GM19239 (cell line): ENCODE measurements at regions not wholly inside any gene's neighbourhood (a gene's known extent, or its start where the extent isn't known, plus 50 kb on each side); places are given as distances from the start of the nearest gene placed in this dataset.
A peak's percentile ranks its signal among the peaks of the same experiment; 100 is the strongest.
"Not testable (repeated sequence)": the region's sequence is repeated elsewhere in the genome, so short reads cannot be mapped to it uniquely, and the experiment has no call there.

Experiments used
- DNase-seq: peaks from one replicate; pipeline ENCODE4 v3.0.0; 2011; ENCODE audit warnings: low spot score; ENCODE audit not compliant: insufficient read length
- FAIRE-seq: peaks from 2 replicates; lab custom pipeline; 2011; peaks lifted over from hg19 to GRCh38; lab: Jason Lieb, UNC

DNA sequence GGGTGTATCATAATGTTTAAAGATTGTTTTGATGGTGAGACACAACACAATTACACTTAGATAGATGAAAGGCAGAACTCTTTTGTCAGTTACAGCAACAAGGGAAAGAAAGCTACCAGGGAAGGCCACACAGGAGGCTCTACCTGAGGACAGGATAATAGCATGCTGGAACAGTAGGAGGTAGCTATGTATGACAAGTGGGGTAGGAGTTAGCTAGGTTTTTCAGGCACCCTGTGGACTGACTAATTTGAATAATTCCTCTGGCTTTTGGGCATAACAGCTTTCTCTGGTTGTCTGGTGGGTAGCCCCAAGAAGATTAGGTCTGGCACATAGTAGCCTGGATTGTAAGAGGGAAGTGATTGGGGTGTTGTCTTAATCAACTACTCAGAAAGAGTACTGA, 475.4 kb upstream of the CHORDC1 start:
- DNase-seq (no peak), FAIRE-seq (no peak)

GRCh38 chr11:90675496-90675895, 452.6 kb upstream of the CHORDC1 start:
- not testable (repeated sequence) for DNase-seq, FAIRE-seq

DNA sequence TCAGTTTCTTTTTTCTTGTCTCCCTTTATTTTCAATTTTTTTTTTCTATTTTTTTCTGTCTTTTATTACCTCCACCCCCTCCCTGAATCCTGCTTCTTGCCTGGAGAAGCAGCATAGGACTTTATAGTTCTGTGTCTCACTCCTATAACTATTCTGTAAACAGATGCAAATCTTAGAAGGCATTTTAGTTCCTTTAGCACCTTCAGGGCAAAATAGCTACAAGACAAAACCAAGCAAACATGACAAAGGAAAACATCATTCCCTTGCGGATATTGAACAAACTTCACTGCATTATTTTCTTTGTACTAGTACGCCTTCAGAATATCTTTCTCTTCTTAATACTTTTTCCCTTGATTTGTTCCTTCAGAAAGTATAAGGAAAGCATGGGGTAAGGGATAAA, 446.2 kb upstream of the CHORDC1 start:
- DNase-seq (no peak), FAIRE-seq (no peak)

- FAIRE-seq (no peak), DNase-seq (no peak)
Measured at GRCh38 chr11:90668502-90668901, 445.7 kb upstream of the CHORDC1 start.

- DNase-seq (peak; percentile 1), FAIRE-seq (no peak)
Measured at GRCh38 chr11:90661233-90661632, 438.4 kb upstream of the CHORDC1 start.

GRCh38 chr11:90656171-90656570, 433.3 kb upstream of the CHORDC1 start:
- DNase-seq (no peak), FAIRE-seq (no peak)

DNA sequence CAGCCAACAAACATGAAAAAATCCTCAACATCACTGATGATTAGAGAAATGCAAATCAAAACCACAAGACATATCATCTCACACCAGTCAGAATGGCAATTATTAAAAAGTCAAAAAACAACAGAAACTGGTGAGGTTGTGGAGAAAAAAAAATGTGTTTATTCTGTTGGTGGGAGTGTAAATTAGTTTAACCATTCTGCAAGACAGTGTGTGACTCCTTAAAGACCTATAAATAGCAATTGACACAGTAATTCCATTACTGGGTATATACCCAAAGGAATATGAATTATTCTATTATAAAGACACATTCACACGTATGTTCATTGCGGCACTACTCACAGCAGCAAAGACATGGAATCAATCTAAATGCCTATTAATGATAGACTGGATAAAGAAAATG, 427.3 kb upstream of the CHORDC1 start:
- DNase-seq = no peak
- no peak for FAIRE-seq

- FAIRE-seq = no peak
- DNase-seq = no peak
Measured at GRCh38 chr11:90646706-90647105, 423.9 kb upstream of the CHORDC1 start.

- DNase-seq (no peak), FAIRE-seq (no peak)
Measured at GRCh38 chr11:90646266-90646665, 423.4 kb upstream of the CHORDC1 start.

DNA sequence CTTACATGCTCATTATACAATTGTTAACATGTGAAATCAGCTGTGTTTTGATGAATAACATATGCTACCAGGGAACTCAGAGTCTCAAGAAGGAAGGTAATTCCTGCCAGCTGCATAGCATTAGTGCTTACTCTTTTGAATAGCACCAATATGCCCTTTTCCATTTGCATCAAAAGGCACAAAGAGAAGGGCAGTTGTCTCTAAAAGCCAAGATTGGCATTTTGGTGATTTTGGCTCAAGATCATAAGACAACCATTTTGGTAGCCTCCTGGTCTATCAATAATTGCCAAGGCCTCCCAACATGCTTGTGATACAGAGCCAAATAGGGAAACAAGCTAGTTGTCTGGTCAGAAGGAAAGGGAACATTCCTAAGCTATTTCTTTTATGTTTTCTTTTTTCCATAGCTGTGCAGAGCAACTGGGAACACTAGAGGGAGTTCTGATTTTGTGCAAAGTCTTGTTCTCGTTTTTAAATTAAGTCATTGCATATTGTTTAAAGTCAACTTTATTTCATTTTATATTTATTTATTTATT, 416.7 kb upstream of the CHORDC1 start:
- FAIRE-seq (no peak), DNase-seq (no peak)

GRCh38 chr11:90635886-90636285, 413.0 kb upstream of the CHORDC1 start:
- DNase-seq (no peak), FAIRE-seq (no peak)

- DNase-seq (no peak), FAIRE-seq (no peak)
Measured at GRCh38 chr11:90635151-90635550, 412.3 kb upstream of the CHORDC1 start.

DNA sequence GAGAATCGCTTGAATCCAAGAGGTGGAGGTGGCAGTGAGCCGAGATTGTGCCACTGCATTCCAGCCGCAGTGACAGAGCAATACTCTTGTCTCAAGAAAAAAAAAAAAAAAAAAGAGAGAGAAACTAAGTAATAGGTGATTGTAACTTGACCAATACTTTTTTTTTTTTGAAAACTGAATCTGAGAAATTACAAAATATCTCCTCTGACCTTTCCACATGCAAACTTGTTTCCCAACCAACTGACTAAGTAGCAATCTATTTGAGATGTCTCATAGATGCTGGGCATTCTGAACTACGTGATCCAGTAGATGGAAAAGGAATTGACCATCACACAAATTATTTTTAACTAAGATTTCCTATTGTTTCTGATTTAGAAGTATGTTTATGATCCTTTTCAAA, 407.3 kb upstream of the CHORDC1 start:
- FAIRE-seq (no peak), DNase-seq (no peak)

- no peak for FAIRE-seq
Measured at GRCh38 chr11:90629229-90629806, 406.5 kb upstream of the CHORDC1 start.

DNA sequence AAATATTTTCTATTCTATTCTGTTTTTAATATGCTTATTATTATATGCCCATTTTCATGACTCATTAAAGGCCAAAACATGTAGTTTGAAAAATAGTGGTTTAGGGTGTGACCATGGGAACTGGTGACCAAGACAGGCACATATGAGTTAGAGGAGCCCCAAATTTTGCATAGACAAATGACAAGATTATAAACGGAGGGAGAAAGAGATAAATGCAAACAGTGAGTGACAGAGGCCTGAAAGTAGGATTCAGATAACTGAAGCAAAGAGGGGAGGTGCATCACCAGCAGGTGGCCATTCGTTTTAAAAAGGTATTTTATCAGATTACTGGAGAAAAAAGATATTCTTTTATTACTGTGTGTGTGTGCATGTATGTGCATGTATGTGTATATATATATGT, 391.5 kb upstream of the CHORDC1 start:
- DNase-seq (no peak), FAIRE-seq (no peak)

More at GRCh38 chr11:90629229-90629806, 406.5 kb upstream of the CHORDC1 start:
- no peak for DNase-seq

DNA sequence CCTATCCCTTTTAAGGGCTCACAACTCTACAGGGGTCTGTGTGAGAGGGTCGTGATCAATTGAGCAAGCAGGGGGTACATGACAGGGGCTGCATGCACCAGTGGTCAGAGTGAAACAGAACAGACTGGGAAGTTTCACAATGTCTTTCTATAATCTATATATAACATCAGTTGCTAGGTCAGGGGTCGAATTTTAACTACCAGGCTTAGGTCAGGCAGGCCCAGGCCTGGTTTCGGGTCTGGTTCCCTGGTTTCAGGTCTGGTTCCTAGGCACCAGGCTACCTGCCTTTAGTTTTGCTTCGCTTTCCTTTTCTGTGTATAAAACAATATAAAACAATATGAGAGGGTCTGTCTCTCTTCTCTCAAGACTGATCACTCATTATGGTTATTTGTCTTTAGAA, 390.2 kb upstream of the CHORDC1 start:
- FAIRE-seq = peak; percentile 61
- not testable (repeated sequence) for DNase-seq

DNA sequence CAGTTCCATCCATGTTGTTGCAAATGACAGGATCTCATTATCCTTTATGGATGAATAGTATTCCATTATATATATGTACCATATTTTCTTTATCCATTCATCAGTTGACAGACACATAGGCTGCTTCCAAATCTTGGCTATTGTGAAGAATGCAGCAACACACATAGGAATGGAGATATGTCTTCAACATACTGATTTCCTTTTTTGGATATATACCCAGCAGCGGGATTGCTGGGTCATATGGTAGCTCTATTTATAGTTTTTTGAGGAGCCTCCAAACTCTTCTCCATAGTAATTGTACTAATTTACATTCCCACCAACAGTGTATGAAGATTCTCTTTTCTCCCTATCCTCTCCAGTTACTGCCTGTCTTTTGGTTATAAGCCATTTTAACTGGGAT, 383.9 kb upstream of the CHORDC1 start:
- no peak for DNase-seq

DNA sequence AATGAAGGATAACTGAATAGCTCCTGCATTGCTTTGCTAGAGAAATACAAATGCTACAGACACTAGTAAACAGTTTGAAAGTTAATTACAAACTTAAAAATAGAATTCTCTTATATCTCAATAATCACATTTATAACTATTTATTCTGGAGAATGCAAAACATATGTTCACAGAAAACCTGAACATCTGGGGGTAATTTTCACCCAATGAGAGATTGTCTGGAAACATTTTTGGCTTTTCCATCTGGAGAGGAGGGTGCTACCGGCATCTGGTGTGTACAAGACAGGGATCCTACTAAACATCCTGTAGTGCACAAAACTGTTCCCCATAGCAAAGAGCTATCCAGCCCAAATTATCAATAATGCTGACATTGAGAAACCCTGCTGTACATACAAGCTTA, 378.4 kb upstream of the CHORDC1 start:
- DNase-seq (no peak), FAIRE-seq (no peak)

More for the DNA sequence above, 383.9 kb upstream of the CHORDC1 start:
- no peak for FAIRE-seq

- no peak for FAIRE-seq
- DNase-seq = no peak
Measured at GRCh38 chr11:90594658-90595057, 371.8 kb upstream of the CHORDC1 start.

- no peak for DNase-seq
- no peak for FAIRE-seq
Measured at GRCh38 chr11:90593099-90593498, 370.2 kb upstream of the CHORDC1 start.

DNA sequence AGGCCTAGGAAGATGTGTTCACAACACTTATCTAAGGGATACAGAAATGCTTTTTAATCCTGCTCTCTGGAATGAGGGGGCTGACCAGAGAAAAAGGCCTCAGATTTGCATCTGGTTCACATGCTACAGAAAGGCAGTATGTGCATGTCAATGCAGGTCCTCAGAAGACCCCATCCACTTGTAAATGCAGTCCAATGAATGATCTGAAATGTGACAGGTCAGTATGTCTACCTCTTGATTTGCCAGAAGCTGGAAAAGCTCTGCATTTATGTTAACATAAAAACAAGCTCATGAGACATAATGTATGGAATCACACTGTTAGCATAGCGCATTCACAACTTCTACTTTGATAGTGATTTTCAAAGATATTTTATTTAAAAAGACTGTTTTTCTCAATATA, 367.4 kb upstream of the CHORDC1 start:
- FAIRE-seq = no peak
- no peak for DNase-seq

GRCh38 chr11:90589735-90590134, 366.9 kb upstream of the CHORDC1 start:
- DNase-seq = no peak
- no peak for FAIRE-seq
